ENCODE measurements at regions not wholly inside any gene's neighbourhood (a gene's known extent, or its start where the extent isn't known, plus 50 kb on each side); places are given as distances from the start of the nearest gene placed in this dataset.

DNA sequence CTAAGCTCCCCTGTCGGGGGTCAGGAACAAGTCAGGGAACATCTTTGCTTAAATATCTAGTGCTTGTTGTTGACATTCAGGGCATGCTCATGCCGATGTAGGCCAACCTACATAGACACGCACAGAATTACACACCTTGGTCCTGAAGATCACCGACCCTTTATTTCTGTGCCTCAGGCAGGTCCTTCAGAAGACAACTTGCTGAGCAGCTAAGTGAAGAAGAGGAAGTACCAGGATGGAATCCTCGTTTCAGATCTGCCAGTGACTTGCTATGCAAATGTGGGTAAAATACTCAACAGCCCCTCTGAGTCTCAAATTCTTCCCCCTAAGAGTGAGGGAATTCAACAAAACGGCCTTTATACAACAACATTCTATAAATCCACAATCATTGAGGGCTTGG is 494.7 kb downstream of the BCL11A start:
- H3K9me3 Mint-ChIP-seq: no peaks in the 10 kb centered on the region
- DNase-seq (ENCODE audit: low spot score): no peak
- no peaks in the 10 kb centered on the region for H3K27me3 Mint-ChIP-seq
- no peaks in the 10 kb centered on the region for H3K36me3 Mint-ChIP-seq
- no peaks in the 10 kb centered on the region for H3K4me1 Mint-ChIP-seq (ENCODE audit: low read depth in 2 of 2)
- H3K27ac Mint-ChIP-seq: no peak overlapping the region
- ATAC-seq: no peak
- no peak overlapping the region for H3K4me3 Mint-ChIP-seq

DNA sequence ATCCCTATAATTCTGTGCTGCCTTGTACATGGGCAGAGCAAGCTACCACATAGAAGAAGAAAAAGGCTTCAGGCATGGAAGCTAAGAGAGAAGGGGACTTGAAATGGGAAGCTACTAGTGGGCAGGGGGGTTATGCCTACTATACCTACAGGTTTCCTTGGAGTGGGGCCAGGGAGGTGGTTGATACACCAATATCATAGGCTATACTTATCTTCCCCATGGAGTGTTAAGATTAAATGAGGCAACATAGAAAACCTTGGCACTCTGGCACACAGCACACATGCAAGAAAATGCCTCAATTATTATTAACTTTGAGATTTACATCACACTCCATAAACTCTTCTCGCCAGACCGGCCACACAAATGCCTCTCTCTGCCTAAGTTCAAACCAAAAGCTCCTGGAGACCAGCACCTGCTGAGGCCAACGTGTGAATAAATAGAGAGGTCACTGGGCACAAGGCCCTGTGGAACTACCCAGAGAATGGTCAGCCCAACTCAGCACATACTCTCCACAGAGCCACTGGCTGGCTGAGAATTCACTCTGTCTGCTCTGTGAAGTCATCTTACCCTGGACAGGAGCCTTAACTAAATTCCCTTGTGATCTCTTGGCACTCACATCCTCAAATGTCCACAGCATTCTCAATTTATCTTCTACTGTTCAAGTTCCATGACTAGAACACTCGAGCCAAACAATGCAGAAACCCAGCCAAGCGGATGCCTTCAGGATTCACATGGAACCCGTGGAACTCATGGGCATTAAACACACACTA is 498.7 kb downstream of the BCL11A start:
- no peaks in the 10 kb centered on the region for H3K9me3 Mint-ChIP-seq
- DNase-seq (ENCODE audit: low spot score): no peak
- no peak for ATAC-seq
- H3K36me3 Mint-ChIP-seq: no peaks in the 10 kb centered on the region
- H3K4me3 Mint-ChIP-seq: no peak overlapping the region
- H3K27ac Mint-ChIP-seq: no peak overlapping the region
- H3K4me1 Mint-ChIP-seq (ENCODE audit: low read depth in 2 of 2): no peaks in the 10 kb centered on the region
- H3K27me3 Mint-ChIP-seq: no peaks in the 10 kb centered on the region

DNA sequence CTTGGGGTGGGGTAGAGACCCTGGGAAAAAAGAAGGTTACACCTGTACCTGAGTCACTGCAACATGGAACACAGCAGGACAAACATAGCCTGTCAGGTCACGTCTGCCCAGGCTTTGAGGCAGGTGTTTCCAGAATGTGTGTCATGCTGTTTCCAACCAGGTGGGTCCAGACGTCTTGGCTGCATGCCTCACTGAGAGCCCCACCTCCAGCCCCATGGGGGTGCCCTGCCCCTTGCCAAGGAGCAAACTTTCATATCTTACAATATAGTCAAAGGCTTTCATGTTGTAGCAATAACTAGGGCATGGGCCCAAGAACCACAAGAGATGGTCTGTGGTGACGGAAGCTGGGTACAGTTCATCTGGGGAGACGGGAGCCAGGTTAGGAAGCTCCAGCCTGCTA is 499.7 kb downstream of the BCL11A start:
- H3K4me3 Mint-ChIP-seq: no peak overlapping the region
- DNase-seq (ENCODE audit: low spot score) (no peak), ATAC-seq (no peak)
- no peaks in the 10 kb centered on the region for H3K4me1 Mint-ChIP-seq (ENCODE audit: low read depth in 2 of 2)
- H3K36me3 Mint-ChIP-seq: no peaks in the 10 kb centered on the region
- H3K27ac Mint-ChIP-seq: no peak overlapping the region
- H3K27me3 Mint-ChIP-seq: no peaks in the 10 kb centered on the region
- H3K9me3 Mint-ChIP-seq: no peaks in the 10 kb centered on the region

DNA sequence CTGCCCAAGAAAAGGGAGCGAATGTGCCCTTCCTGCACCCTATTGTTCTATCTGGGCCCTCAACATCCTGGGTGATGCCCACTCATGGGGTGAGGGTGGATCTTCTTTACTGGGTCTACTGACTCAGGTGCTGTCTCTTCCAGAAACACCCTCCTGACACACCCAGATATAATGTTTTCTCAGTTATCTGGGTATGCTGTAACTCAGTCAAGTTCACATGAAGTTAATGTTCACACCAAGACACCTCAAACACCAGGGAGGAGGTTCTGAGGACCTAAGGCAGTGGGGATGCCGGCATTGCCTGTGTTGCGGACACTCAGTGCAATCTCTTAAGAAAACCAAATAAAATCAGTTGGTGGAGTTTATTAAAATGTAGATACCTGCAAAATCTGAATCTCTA is 500.9 kb downstream of the BCL11A start:
- DNase-seq (ENCODE audit: low spot score) (no peak), ATAC-seq (no peak)
- Mint-ChIP-seq H3K9me3 (no peaks in the 10 kb centered on the region), H3K4me3 (no peak overlapping the region), H3K27ac (no peak overlapping the region), H3K4me1 (ENCODE audit: low read depth in 2 of 2) (no peaks in the 10 kb centered on the region), H3K36me3 (no peaks in the 10 kb centered on the region), H3K27me3 (no peaks in the 10 kb centered on the region)

DNA sequence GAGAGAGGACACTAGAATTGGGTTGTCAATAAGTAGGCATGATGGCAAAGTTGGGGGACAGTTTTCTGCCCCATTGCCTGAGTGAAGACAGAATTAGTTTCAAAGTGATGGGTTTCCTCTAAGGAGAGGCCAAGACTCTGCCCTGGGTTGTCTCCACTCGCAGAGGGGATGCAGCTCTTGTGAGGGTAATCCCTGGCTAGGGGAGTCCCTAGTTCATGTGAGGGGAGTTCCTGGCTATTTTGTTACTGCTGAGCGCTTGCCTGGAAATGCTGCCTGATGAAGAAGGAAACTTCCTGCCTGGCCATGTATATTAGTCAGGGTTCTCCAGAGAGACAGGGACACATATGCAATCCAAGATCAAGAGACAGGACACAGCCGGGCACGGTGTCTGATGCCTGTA is 501.5 kb downstream of the BCL11A start:
- Mint-ChIP-seq H3K27me3 (no peaks in the 10 kb centered on the region), H3K9me3 (no peaks in the 10 kb centered on the region), H3K4me1 (ENCODE audit: low read depth in 2 of 2) (no peaks in the 10 kb centered on the region), H3K36me3 (no peaks in the 10 kb centered on the region), H3K4me3 (no peak overlapping the region), H3K27ac (no peak overlapping the region)
- ATAC-seq (no peak), DNase-seq (ENCODE audit: low spot score) (no peak)

DNA sequence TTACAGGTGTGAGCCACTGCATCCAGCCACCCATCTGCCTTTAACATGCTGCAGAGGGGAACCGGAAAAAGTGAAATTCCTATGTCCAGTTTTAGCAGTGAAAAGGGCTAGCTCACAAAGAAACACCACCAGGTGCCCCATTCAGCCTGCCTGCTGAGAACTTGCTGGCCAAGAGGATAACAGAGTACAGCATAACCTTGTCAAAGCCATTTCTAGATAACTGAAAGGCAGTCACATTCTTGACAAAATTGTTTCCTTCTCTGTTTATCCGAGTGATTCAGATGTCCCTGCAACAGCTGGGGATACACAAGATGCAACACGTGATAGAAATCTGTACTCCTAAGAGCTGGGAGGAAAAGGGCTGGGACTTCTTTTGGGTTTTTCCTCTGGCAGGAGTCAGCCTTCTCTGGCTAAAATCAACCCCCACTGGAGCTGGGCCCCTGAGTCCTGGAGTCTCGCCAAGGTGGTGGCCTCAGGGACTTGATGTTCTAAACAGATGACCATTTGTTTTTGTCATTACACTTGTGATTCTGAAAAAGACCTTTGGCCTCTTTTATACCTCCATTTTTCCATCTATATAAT is 505.4 kb downstream of the BCL11A start:
- no peak for DNase-seq (ENCODE audit: low spot score)
- Mint-ChIP-seq H3K4me3 (no peak overlapping the region), H3K9me3 (no peaks in the 10 kb centered on the region), H3K27me3 (no peaks in the 10 kb centered on the region), H3K36me3 (no peaks in the 10 kb centered on the region), H3K4me1 (ENCODE audit: low read depth in 2 of 2) (no peaks in the 10 kb centered on the region), H3K27ac (no peak overlapping the region)
- no peak for ATAC-seq

DNA sequence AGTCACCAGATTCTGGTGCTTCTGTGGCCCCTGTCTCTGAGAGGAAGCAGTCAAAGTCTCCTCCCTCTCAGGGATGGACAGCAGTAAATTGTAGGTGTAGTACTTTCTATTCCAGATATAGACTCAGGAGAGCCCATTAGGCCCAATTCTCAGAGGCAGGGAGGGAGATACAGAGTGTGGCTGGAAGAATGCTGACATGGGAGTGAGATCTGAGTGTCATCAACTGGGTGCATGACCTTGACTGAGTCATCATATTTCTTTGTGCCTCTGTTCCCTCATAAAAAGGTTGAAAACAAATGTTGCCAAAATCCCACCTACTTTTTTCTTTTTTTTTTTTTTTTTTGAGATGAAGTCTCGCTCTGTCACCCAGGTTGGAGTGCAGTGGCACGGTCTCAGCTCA is 506.1 kb downstream of the BCL11A start:
- Mint-ChIP-seq H3K4me1 (ENCODE audit: low read depth in 2 of 2) (no peaks in the 10 kb centered on the region), H3K27ac (no peak overlapping the region), H3K36me3 (no peaks in the 10 kb centered on the region), H3K9me3 (no peaks in the 10 kb centered on the region), H3K4me3 (no peak overlapping the region), H3K27me3 (no peaks in the 10 kb centered on the region)
- DNase-seq (ENCODE audit: low spot score): no peak
- ATAC-seq: peak in 1 of 2 donors; percentile 6

DNA sequence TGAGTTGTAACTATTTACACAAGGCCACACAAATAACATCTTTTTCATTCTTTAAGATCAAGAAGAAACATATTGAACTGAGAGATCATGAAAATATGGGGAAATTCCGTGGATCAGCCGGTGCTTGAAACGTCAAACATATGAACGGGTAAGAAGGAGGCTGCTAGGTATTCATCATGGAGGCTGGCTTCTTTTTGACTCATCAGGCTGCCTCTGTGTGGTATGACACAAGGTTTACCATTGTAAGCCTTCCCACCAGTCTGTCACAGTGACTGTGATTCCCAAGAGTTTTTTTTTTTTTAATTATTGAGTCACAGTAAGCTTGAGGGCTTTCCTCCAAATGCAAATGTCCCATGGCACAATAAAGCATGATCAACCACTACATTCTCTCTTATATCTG is 506.9 kb downstream of the BCL11A start:
- Mint-ChIP-seq H3K27me3 (no peaks in the 10 kb centered on the region), H3K9me3 (no peaks in the 10 kb centered on the region), H3K4me1 (ENCODE audit: low read depth in 2 of 2) (no peaks in the 10 kb centered on the region), H3K27ac (no peak overlapping the region), H3K4me3 (no peak overlapping the region), H3K36me3 (no peaks in the 10 kb centered on the region)
- no peak for ATAC-seq
- DNase-seq (ENCODE audit: low spot score): no peak

DNA sequence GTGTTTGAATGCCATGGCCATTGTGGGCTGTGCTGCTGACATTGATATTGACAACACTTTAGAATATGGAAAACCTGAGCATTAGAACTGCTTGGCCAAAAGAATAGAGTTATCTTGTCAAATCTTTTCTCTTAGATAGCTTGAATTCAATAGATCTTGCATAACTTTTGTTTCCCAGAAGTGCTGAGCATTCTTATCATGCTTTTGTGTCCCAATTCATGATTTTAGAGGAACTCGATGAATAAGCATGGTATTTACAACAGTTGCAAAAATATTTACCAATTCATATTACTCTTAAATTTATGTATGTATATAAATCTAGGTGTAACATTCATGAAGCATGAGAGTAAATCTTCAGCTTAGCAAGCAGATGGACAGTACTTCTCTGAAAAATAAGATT is 508.0 kb downstream of the BCL11A start:
- no peak for DNase-seq (ENCODE audit: low spot score)
- Mint-ChIP-seq H3K27me3 (no peaks in the 10 kb centered on the region), H3K9me3 (no peaks in the 10 kb centered on the region), H3K27ac (no peak overlapping the region), H3K4me3 (no peak overlapping the region), H3K36me3 (no peaks in the 10 kb centered on the region), H3K4me1 (ENCODE audit: low read depth in 2 of 2) (no peaks in the 10 kb centered on the region)
- ATAC-seq: no peak

DNA sequence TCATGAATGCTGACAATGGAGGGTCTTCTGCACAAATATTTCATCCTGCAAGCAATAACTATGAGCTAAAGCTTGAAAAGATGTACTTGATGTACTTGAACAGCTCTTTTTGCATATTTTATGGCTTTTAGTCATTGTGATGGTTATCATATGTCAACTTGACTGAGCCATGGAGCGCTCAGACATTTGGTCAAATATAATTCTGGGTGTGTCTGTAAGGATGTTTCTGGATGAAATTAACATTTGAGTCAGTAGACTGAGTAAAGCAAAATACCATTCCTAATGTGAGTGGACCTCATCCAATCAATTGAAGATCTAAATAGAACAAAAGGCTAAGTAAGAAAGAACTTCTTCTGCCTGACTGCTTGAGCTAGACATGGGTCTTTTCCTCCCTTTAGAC is 509.0 kb downstream of the BCL11A start:
- no peak overlapping the region for H3K27ac Mint-ChIP-seq
- no peak for DNase-seq (ENCODE audit: low spot score)

DNA sequence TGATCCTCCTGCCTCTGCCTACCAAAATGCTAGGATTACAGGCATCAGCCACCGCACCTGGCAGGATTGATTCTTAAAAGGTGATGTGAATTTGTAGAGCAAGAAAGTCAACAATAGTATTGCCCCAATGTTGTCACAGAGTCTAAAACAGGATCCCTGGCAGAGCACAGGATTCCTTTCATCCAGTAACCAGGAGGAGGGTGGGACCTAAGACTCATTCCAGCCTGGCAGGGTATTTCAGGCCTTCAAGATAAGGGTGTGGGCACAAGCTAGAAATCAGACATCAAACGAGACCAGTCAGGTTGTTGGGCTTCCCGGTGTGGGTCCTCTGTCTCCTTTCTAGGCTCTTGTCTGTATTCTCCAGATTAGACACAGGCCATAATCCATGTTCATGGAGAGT is 511.4 kb downstream of the BCL11A start:
- no peak for ATAC-seq
- H3K36me3 Mint-ChIP-seq: no peaks in the 10 kb centered on the region
- H3K9me3 Mint-ChIP-seq: peaks cover 6% of the 10 kb centered on the region
- H3K27me3 Mint-ChIP-seq: no peaks in the 10 kb centered on the region
- no peak for DNase-seq (ENCODE audit: low spot score)
- no peak overlapping the region for H3K4me3 Mint-ChIP-seq
- no peak overlapping the region for H3K27ac Mint-ChIP-seq
- H3K4me1 Mint-ChIP-seq (ENCODE audit: low read depth in 2 of 2): no peaks in the 10 kb centered on the region

More for the DNA sequence above, 509.0 kb downstream of the BCL11A start:
- no peaks in the 10 kb centered on the region for H3K4me1 Mint-ChIP-seq (ENCODE audit: low read depth in 2 of 2)
- no peaks in the 10 kb centered on the region for H3K27me3 Mint-ChIP-seq
- no peaks in the 10 kb centered on the region for H3K36me3 Mint-ChIP-seq
- no peaks in the 10 kb centered on the region for H3K9me3 Mint-ChIP-seq
- H3K4me3 Mint-ChIP-seq: no peak overlapping the region
- no peak for ATAC-seq

DNA sequence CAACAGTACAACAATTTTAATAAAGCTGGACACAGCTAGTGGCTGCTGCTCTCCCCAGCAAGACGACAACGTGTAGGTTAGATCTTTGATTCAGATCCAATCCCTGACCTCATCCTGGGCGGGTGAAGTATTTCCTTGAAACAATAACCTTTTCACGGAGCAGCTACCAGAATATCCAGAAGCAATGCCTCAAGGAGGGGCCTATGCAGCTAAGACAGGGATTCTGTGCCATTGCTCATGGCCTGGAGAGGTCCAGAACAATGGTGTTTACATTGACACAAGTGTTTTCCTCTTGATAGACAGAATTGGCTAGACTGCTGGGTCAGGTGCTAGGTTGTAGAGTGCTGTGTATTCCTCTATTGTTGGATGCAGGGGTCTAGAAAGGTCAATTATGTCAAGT is 520.1 kb downstream of the BCL11A start:
- ATAC-seq (no peak), DNase-seq (ENCODE audit: low spot score) (no peak)
- Mint-ChIP-seq H3K9me3 (peaks cover 15% of the 10 kb centered on the region), H3K27me3 (no peaks in the 10 kb centered on the region), H3K27ac (no peak overlapping the region), H3K4me3 (no peak overlapping the region), H3K4me1 (ENCODE audit: low read depth in 2 of 2) (no peaks in the 10 kb centered on the region), H3K36me3 (no peaks in the 10 kb centered on the region)

DNA sequence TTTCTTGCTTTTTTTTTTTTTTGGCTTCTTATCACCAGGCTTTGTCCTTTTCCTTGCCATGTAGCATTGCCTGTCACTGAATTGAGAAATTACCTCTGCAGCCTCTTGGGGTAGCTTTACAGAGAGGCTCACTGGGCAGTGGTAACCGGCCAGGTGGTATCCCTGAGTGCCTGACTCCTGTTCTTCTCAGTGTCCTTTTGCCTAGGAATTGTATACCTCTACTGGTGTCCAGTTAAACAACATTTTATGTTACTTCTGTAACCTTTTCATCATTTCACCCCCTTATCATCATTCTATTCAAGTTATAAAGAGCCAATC is 523.9 kb downstream of the BCL11A start:
- Mint-ChIP-seq H3K4me1 (ENCODE audit: low read depth in 2 of 2) (no peaks in the 10 kb centered on the region), H3K36me3 (no peaks in the 10 kb centered on the region), H3K9me3 (peaks cover 6% of the 10 kb centered on the region), H3K4me3 (no peak overlapping the region), H3K27me3 (no peaks in the 10 kb centered on the region), H3K27ac (no peak overlapping the region)
- DNase-seq (ENCODE audit: low spot score): no peak
- ATAC-seq: no peak

DNA sequence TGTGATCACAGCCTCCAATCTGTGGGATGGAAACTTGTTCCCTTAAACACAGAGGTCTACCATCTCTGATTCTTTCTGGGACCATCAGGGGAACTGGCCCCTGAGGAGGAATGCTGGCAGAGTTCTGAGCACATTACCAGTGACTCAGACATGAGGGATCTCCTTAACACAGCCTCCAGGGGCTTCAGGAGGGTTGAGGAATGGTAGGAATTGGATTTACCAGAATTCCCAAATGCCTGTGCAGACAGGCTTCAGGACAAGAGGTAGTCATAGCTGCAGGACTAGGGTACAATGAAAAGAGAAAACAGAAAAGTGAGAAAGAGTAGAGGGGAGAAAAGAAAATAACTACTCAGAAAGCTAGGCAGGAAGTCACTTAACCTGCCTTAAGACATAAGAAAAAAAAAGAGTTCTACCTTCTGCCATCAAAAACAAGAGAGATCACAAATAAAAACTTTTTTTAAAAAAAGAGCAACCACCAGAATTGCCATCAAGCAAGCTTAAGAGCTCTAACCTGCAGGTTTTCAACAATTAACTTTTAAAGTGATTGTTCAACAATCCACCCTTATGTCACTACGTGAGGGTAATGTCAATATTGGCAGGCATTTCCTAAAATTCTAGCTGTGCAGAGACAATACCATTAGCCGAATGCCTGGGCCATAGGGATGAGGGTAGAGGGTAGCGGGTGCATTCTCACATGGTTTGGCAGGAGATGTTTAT is 524.4 kb downstream of the BCL11A start:
- DNase-seq (ENCODE audit: low spot score) (no peak), ATAC-seq (no peak)
- no peak overlapping the region for H3K4me3 Mint-ChIP-seq
- H3K27ac Mint-ChIP-seq: no peak overlapping the region
- H3K27me3 Mint-ChIP-seq: no peaks in the 10 kb centered on the region
- no peaks in the 10 kb centered on the region for H3K36me3 Mint-ChIP-seq
- H3K9me3 Mint-ChIP-seq: peaks cover 6% of the 10 kb centered on the region
- H3K4me1 Mint-ChIP-seq (ENCODE audit: low read depth in 2 of 2): no peaks in the 10 kb centered on the region

Measured in natural killer cell treated with Interleukin-12 subunit alpha and Interleukin-12 subunit beta and Interleukin-15 and Interleukin-18, amount 100 ng/mL, for 72 hours (primary cell).